HCT116 (cell line): ENCODE measurements at regions not wholly inside any gene's neighbourhood (a gene's known extent, or its start where the extent isn't known, plus 50 kb on each side); places are given as distances from the start of the nearest gene placed in this dataset.
"Not testable (repeated sequence)": the region's sequence is repeated elsewhere in the genome, so short reads cannot be mapped to it uniquely, and the experiment has no call there.

Experiments used
- ATAC-seq: fragments of 200-7000 bp; cut with Tn5 transposase; 2 replicates; pipeline ENCODE4 v1.9.1; 2020; ENCODE audit warnings: mild to moderate bottlenecking, moderate library complexity
- BruUV-seq: library from RNA; stranded (reverse); fragments of 400-500 nt; replicated peaks from 2 replicates; lab custom pipeline; 2021; lab: Mats Ljungman, UMichigan
- CTCF ChIA-PET: fragments of 300-600 bp; sonication (Branson Sonifier 250); formaldehyde crosslinking; loops from one replicate; lab custom pipeline; 2021; ENCODE audit warnings: antibody characterized with exemption; lab: Charles Lee
- POLR2A ChIA-PET: fragments of 300-600, 350-600 bp; sonication (Branson Sonifier 250); formaldehyde crosslinking; loops from one replicate; lab custom pipeline; 2021; ENCODE audit warnings: antibody characterized with exemption; lab: Charles Lee
- RAD21 ChIA-PET, 2 experiments: fragments of 300-600 bp; sonication (Branson Sonifier 250); formaldehyde crosslinking; loops; one replicate each; lab custom pipeline; 2023; ENCODE audit warnings: low total read pairs in 2 of 2; ENCODE audit not compliant: uncharacterized antibody in 2 of 2, unreplicated experiment in 2 of 2, low non-redundant PET in 1 of 2; lab: Charles Lee
- DNase-seq: peaks from one replicate; pipeline ENCODE4 v3.0.0-alpha.2; 2010; ENCODE audit warnings: low read depth, low spot score
- H2AFZ ChIP-seq: fragments of 200-600 bp; shearing (Covaris generic), sonication (generic); 2 replicates; pipeline ENCODE4 v1.6.1; 2017; ENCODE audit warnings: low read depth, mixed run types, mixed read lengths, antibody characterized with exemption, low read length; ENCODE audit not compliant: poor library complexity, severe bottlenecking
- H3K27ac ChIP-seq: 2 replicates; pipeline ENCODE4 v1.5.1; 2012; ENCODE audit warnings: low read depth, low read length
- H3K27me3 ChIP-seq: fragments of 200-600 bp; sonication (generic); 2 replicates; pipeline ENCODE4 v1.6.1; 2016; ENCODE audit warnings: mixed run types, low read length, mixed read lengths; ENCODE audit not compliant: insufficient read depth
- H3K36me3 ChIP-seq, 2 experiments: fragments of 200-500 bp in 1 of 2; fragments of 200-600 bp in 1 of 2; sonication (Bioruptor generic) in 1 of 2; sonication (generic) in 1 of 2; 2 replicates each; pipeline versions ENCODE4 v1.5.1 to v1.6.1; 2014 to 2016; ENCODE audit warnings: low read length in 2 of 2, inconsistent platforms in 1 of 2, mixed read lengths in 1 of 2, mixed run types in 1 of 2; ENCODE audit not compliant: insufficient read depth in 2 of 2, control insufficient read depth in 1 of 2
- H3K4me1 ChIP-seq, 2 experiments: fragments of 200-600 bp in 1 of 2; sonication (generic) in 1 of 2; 2 replicates each; pipeline versions ENCODE4 v1.5.1 to v1.6.1; 2012 to 2017; ENCODE audit warnings: low read length in 2 of 2, inconsistent platforms in 1 of 2, mild to moderate bottlenecking in 1 of 2, mixed read lengths in 1 of 2, mixed run types in 1 of 2, moderate library complexity in 1 of 2; ENCODE audit not compliant: insufficient read depth in 2 of 2, control insufficient read depth in 1 of 2
- H3K4me2 ChIP-seq: fragments of 200-600 bp; sonication (generic); 2 replicates; pipeline ENCODE4 v1.6.1; 2017; ENCODE audit warnings: mixed run types, low read length, mixed read lengths
- H3K4me3 ChIP-seq, 2 experiments: fragments of 200-600 bp in 1 of 2; sonication (generic) in 1 of 2; replicated peaks in 1 of 2; 2 replicates each; pipeline ENCODE4 v1.5.1; 2011 to 2016; ENCODE audit warnings: low read length in 2 of 2, control low read depth in 1 of 2, low read depth in 1 of 2, mild to moderate bottlenecking in 1 of 2, mixed read lengths in 1 of 2, mixed run types in 1 of 2
- H3K79me2 ChIP-seq: fragments of 200-600 bp; sonication (generic); 2 replicates; pipeline ENCODE4 v1.6.1; 2017; ENCODE audit warnings: mild to moderate bottlenecking, mixed run types, low read length, moderate library complexity, mixed read lengths; ENCODE audit not compliant: insufficient read depth
- H3K9ac ChIP-seq: fragments of 200-600 bp; sonication (generic); 2 replicates; pipeline ENCODE4 v1.6.1; 2016; ENCODE audit warnings: low read length, mixed read lengths
- H3K9me2 ChIP-seq: fragments of 200-600 bp; sonication (generic), shearing (Covaris generic); 2 replicates; pipeline ENCODE4 v1.6.1; 2017; ENCODE audit warnings: mixed run types, mild to moderate bottlenecking, moderate library complexity; ENCODE audit not compliant: insufficient read depth
- H3K9me3 ChIP-seq, 2 experiments: fragments of 200-500 bp in 1 of 2; fragments of 200-600 bp in 1 of 2; sonication (Bioruptor generic) in 1 of 2; sonication (generic) in 1 of 2; 2 replicates each; pipeline ENCODE4 v1.6.1; 2014 to 2017; ENCODE audit warnings: low read length in 2 of 2, mixed read lengths in 2 of 2, inconsistent platforms in 1 of 2, low read depth in 1 of 2, mild to moderate bottlenecking in 1 of 2, mixed run types in 1 of 2, moderate library complexity in 1 of 2; ENCODE audit not compliant: control insufficient read depth in 1 of 2, insufficient read depth in 1 of 2
- H4K20me1 ChIP-seq: fragments of 200-600 bp; sonication (generic), shearing (Covaris generic); 2 replicates; pipeline ENCODE4 v1.6.1; 2017; ENCODE audit warnings: mixed run types, mild to moderate bottlenecking, moderate library complexity; ENCODE audit not compliant: insufficient read depth
- CBX3 ChIP-seq: IDR thresholded peaks from 2 replicates; pipeline ENCODE4 v1.6.1; 2012; ENCODE audit warnings: low read depth
- CEBPB ChIP-seq: IDR thresholded peaks from 2 replicates; pipeline ENCODE4 v1.6.1; 2012; ENCODE audit warnings: low read depth
- ELF1 ChIP-seq: IDR thresholded peaks from 2 replicates; pipeline ENCODE4 v1.6.1; 2012; ENCODE audit warnings: low read depth, borderline replicate concordance
- EZH2 ChIP-seq: fragments of 200-600 bp; sonication (generic); IDR thresholded peaks from 2 replicates; pipeline ENCODE4 v1.6.1; 2017; ENCODE audit warnings: antibody characterized with exemption, mixed run types
- EZH2phosphoT487 ChIP-seq: fragments of 200-600 bp; IDR thresholded peaks from 2 replicates; pipeline ENCODE4 v1.6.1; 2018; ENCODE audit warnings: antibody characterized with exemption, borderline replicate concordance
- FOSL1 ChIP-seq: IDR thresholded peaks from 2 replicates; pipeline ENCODE4 v1.6.1; 2012; ENCODE audit warnings: low read depth
- JUND ChIP-seq: IDR thresholded peaks from 2 replicates; pipeline ENCODE4 v1.6.1; 2012
- MAX ChIP-seq: IDR thresholded peaks from 2 replicates; pipeline ENCODE4 v1.6.1; 2012
- POLR2A ChIP-seq: IDR thresholded peaks from 2 replicates; pipeline ENCODE4 v1.7.0; 2011; ENCODE audit warnings: borderline replicate concordance; ENCODE audit not compliant: insufficient read depth, insufficient read length; ENCODE audit errors: extremely low read depth
- POLR2AphosphoS5 ChIP-seq: IDR thresholded peaks from 2 replicates; pipeline ENCODE4 v1.6.1; 2011; ENCODE audit warnings: mild to moderate bottlenecking, low read depth, low read length, moderate library complexity
- RAD21 ChIP-seq: IDR thresholded peaks from 2 replicates; pipeline ENCODE4 v1.6.1; 2012; ENCODE audit warnings: low read depth, mild to moderate bottlenecking
- SIN3A ChIP-seq: IDR thresholded peaks from 2 replicates; pipeline ENCODE4 v1.6.1; 2012; ENCODE audit warnings: low read depth
- SP1 ChIP-seq: IDR thresholded peaks from 2 replicates; pipeline ENCODE4 v1.6.1; 2012; ENCODE audit warnings: low read depth
- SRF ChIP-seq: IDR thresholded peaks from 2 replicates; pipeline ENCODE4 v1.6.1; 2012; ENCODE audit warnings: low read depth
- YY1 ChIP-seq: IDR thresholded peaks from 2 replicates; pipeline ENCODE4 v1.6.1; 2011; ENCODE audit warnings: low read length, low read depth, moderate library complexity, mild to moderate bottlenecking; ENCODE audit not compliant: insufficient replicate concordance; ENCODE audit errors: extremely low read depth
- ZBTB33 ChIP-seq: IDR thresholded peaks from 2 replicates; pipeline ENCODE4 v1.6.1; 2011; ENCODE audit warnings: mild to moderate bottlenecking, low read length, moderate library complexity; ENCODE audit not compliant: insufficient replicate concordance; ENCODE audit errors: extremely low read depth
- ZFX ChIP-seq: fragments of 450-650 bp; IDR thresholded peaks from 2 replicates; pipeline ENCODE4 v1.6.1; 2017
- ZNF274 ChIP-seq: fragments of 200-500 bp; sonication (Bioruptor generic); IDR thresholded peaks from 2 replicates; pipeline ENCODE4 v1.6.1; 2014; ENCODE audit warnings: mild to moderate bottlenecking, low read depth, low read length, inconsistent platforms
- intact Hi-C: fragments of 100-400 bp; cut with micrococcal nuclease; formaldehyde crosslinking; loops from 2 replicates; pipeline ENCODE4 v1.10.0; 2022
- TF ChIP-seq, protein P1 (sequence below): IDR thresholded peaks from 2 replicates; pipeline ENCODE4 v1.6.1; 2012

- H3K27me3 ChIP-seq, result no peaks in the 10 kb centered on the region
- CTCF ChIA-PET, result no interaction called here
- no TSS peak for BruUV-seq
- H3K9ac ChIP-seq, result no peak overlapping the region
- H3K9me2 ChIP-seq, result no peaks in the 10 kb centered on the region
- POLR2A ChIA-PET, result no interaction called here
- H4K20me1 ChIP-seq, result no peaks in the 10 kb centered on the region
- no peak overlapping the region for H3K27ac ChIP-seq
- no peak overlapping the region for H3K4me2 ChIP-seq
- H2AFZ ChIP-seq, result no peak overlapping the region
- intact Hi-C loops, result no loop called here
- no peaks in the 10 kb centered on the region for H3K79me2 ChIP-seq
- no peaks in the 10 kb centered on the region for H3K36me3 ChIP-seq
- ATAC-seq, result no peak
- no peak for DNase-seq
- no peak overlapping the region for H3K4me3 ChIP-seq
- no peaks in the 10 kb centered on the region; a peak in 1 of 4 replicates for H3K4me1 ChIP-seq
- RAD21 ChIA-PET, result no interaction called here
- TF ChIP-seq YY1 (no peak), ELF1 (no peak), EZH2phosphoT487 (no peak), ZFX (no peak), MAX (no peak), SRF (no peak), SP1 (no peak), ZNF274 (no peak), CBX3 (no peak), ZBTB33 (no peak), FOSL1 (no peak), EZH2 (no peak), POLR2A (no peak), CEBPB (no peak), POLR2AphosphoS5 (no peak), RAD21 (no peak), JUND (no peak), SIN3A (no peak)
- TF ChIP-seq, protein P1, sequence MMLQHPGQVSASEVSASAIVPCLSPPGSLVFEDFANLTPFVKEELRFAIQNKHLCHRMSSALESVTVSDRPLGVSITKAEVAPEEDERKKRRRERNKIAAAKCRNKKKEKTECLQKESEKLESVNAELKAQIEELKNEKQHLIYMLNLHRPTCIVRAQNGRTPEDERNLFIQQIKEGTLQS, result no peak
- H3K9me3 ChIP-seq, result peaks cover 0 to 21% of the 10 kb centered on the region in 2 experiments; a peak in 2 of 4 replicates
Measured at GRCh38 chr4:60913671-60914070, 286.5 kb upstream of the ADGRL3 start.

DNA sequence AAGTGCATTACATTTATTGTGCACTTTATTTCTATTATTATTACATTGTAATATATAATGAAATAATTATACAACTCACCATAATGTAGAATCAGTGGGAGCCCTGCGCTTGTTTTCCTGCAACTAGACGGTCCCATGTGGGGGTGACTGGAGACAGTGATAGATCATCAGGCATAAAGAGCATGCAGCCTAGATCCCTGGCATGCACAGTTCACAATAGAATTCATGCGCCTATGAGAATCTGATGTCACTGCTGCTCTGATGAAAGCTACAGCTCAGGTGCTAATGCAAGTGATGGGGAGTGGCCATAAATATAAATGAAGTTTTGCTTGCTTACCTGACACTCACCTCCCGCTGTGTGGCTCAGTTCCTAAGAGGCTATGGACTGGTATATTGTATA, 278.4 kb upstream of the ADGRL3 start:
- H3K27ac ChIP-seq, POLR2A ChIA-PET, DNase-seq, H2AFZ ChIP-seq, H3K9ac ChIP-seq, H3K4me3 ChIP-seq, H3K9me3 ChIP-seq, ATAC-seq, BruUV-seq, H4K20me1 ChIP-seq, CTCF ChIA-PET, H3K79me2 ChIP-seq, H3K4me2 ChIP-seq, H3K9me2 ChIP-seq, H3K4me1 ChIP-seq, intact Hi-C loops, H3K36me3 ChIP-seq, RAD21 ChIA-PET, H3K27me3 ChIP-seq: not testable (repeated sequence)
